ENCODE measurements at regions not wholly inside any gene's neighbourhood (a gene's known extent, or its start where the extent isn't known, plus 50 kb on each side); places are given as distances from the start of the nearest gene placed in this dataset.

DNA sequence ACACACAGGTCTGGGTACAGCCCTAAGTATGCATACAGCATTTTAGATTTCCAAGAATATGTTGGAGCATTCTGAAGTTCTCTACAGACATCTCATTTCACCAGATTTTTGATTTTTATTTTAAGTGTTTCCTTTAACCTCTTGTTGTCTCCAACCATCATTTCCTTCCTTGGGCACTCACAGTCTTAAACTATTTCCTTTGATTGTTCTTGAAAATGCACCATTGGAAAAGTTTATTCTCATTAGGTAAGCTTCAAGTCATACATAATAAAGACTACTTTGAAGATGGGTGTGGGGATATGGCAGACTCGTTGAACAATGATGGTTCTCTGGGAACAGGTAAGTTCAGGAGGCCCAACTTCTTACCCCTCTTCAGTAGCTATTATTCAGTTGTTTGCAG, 1174.6 kb downstream of the CDH12 start:
- Histone ChIP-seq H3K9ac (no peak overlapping the region), H3K4me1 (no peaks in the 10 kb centered on the region), H3K27ac (no peak overlapping the region), H3K36me3 (no peaks in the 10 kb centered on the region), H3K4me2 (no peak overlapping the region), H3K27me3 (no peaks in the 10 kb centered on the region), H3K9me3 (replicated peaks in 1 of 11) (no peaks in the 10 kb centered on the region), H4K20me1 (no peaks in the 10 kb centered on the region), H3K4me3 (no peak overlapping the region)
- TF ChIP-seq Cebpa-rat (IDR thresholded peaks at IDR 0.05) = no peak

DNA sequence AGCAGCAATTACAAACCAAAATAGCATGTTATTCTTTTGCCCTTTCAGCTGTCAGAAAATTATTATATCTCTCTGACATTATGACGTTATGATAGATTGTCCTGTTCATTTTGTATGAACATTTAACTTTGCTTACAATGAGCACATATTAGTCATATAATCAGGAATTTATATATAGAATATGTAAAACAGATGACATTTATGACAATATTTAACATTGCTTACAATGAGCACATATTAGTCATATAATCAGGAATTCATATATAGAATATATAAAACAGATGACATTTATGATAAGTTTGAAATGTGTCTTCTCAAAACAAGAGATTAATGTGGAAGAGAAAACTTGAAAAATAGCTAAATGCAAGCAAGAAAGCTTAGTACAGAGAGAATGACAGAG, 1180.2 kb downstream of the CDH12 start:
- Histone ChIP-seq H3K36me3 (no peaks in the 10 kb centered on the region), H3K4me3 (no peak overlapping the region), H3K4me2 (no peak overlapping the region), H3K27me3 (no peaks in the 10 kb centered on the region), H3K9ac (no peak overlapping the region), H3K4me1 (no peaks in the 10 kb centered on the region), H4K20me1 (no peaks in the 10 kb centered on the region), H3K27ac (no peak overlapping the region), H3K9me3 (replicated peaks in 1 of 11) (no peaks in the 10 kb centered on the region)
- no peak for TF ChIP-seq Cebpa-rat (IDR thresholded peaks at IDR 0.05)

DNA sequence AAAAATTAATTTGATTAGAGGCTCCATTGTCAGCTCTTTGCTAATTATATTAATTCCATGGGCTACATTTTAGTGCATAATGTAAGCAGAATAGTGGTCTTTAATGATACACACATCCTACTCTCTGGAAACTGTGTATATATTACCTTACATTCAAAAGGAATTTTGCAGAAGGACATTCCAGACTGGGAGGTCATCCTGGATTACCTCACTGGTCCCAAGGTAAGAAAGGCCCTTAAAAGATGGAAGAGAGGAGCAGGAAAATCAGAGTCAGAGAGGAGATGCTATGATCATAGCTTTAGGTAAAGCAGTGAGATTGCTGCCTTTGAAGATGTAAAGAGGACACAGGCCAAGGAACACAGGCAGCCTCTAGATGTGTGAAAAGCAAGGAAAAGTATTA, 1180.8 kb downstream of the CDH12 start:
- no peaks in the 10 kb centered on the region for H3K4me1 ChIP-seq
- no peak overlapping the region for H3K4me2 ChIP-seq
- no peaks in the 10 kb centered on the region for H3K9me3 ChIP-seq (replicated peaks in 1 of 11)
- no peak overlapping the region for H3K4me3 ChIP-seq
- no peaks in the 10 kb centered on the region for H3K36me3 ChIP-seq
- H3K27me3 ChIP-seq = no peaks in the 10 kb centered on the region
- H4K20me1 ChIP-seq = no peaks in the 10 kb centered on the region
- TF ChIP-seq Cebpa-rat (IDR thresholded peaks at IDR 0.05) = no peak
- H3K9ac ChIP-seq = no peak overlapping the region
- no peak overlapping the region for H3K27ac ChIP-seq

DNA sequence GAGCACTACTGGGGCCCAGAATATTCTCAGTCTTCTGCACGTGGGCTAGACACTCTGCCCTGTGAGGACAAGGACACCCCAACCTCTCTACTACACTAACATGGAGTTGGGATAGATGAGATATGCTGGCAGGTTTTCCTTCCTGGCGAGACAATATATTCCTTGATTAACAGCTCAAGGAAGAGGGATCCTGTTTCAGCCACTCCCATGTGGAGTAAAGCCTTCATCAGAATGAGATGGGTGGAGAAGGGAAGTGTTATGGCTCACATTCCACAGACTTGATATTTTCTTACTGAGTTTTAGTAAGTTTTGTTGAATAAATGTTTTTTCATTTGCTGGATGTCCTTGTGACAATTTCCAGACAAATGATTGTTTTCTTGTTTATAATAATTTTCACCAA, 1187.6 kb downstream of the CDH12 start:
- Histone ChIP-seq H3K9me3 (replicated peaks in 1 of 11) (peaks cover 0 to 8% (median 6%) of the 10 kb centered on the region in 11 experiments; a peak in 5 of 22 replicates), H3K4me1 (no peaks in the 10 kb centered on the region), H3K4me2 (no peak overlapping the region), H3K27me3 (no peaks in the 10 kb centered on the region), H4K20me1 (no peaks in the 10 kb centered on the region), H3K4me3 (no peak overlapping the region), H3K9ac (no peak overlapping the region), H3K36me3 (no peaks in the 10 kb centered on the region), H3K27ac (no peak overlapping the region)
- no peak for TF ChIP-seq Cebpa-rat (IDR thresholded peaks at IDR 0.05)

DNA sequence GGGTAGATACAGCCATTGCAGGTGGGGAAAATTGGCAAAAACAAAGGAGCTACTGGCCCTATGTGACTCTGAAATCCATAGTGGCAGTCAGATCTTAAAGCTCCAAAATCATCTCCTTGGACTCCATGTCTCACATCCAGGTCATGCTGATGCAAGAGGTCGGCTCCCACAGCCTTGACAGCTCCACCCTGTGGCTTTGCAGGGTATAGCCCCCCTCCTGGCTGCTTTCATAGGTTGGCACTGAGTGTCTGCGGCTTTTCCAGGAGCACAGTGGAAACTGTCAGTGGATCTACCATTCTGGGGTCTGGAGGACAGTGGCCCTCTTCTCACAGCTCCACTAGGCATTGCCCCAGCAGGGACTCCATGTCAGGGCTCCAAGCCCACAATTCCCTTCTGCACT, 1190.1 kb downstream of the CDH12 start:
- Histone ChIP-seq H3K27ac (no peak overlapping the region), H3K4me2 (no peak overlapping the region), H3K4me1 (no peaks in the 10 kb centered on the region), H3K9me3 (replicated peaks in 1 of 11) (peaks cover 0 to 8% (median 6%) of the 10 kb centered on the region in 11 experiments; a peak in 5 of 22 replicates), H3K36me3 (no peaks in the 10 kb centered on the region), H3K27me3 (no peaks in the 10 kb centered on the region), H4K20me1 (no peaks in the 10 kb centered on the region), H3K9ac (no peak overlapping the region), H3K4me3 (no peak overlapping the region)
- no peak for TF ChIP-seq Cebpa-rat (IDR thresholded peaks at IDR 0.05)

DNA sequence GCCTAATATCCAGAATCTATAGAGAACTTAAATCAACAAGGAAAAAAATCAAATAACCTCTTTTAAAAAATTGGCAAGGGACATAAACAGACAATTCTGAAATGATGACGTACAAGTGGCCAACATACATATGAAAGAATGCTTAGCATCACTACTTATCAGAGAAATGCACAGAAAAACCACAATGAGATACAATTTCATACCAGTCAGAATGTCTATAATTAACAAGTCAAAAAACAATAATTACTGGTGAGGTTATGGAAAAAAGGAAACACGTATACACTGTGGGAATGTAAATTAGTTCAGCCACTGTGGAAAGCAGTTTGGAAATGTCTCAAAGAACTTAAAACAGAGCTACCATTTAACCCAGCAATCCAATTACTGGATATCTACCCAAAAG, 1192.0 kb downstream of the CDH12 start:
- no peak overlapping the region for H3K9ac ChIP-seq
- H3K9me3 ChIP-seq (replicated peaks in 1 of 11) = peaks cover 0 to 8% (median 6%) of the 10 kb centered on the region in 11 experiments; a peak in 5 of 22 replicates
- no peak overlapping the region for H3K27ac ChIP-seq
- H3K36me3 ChIP-seq = no peaks in the 10 kb centered on the region
- H4K20me1 ChIP-seq = no peaks in the 10 kb centered on the region
- no peaks in the 10 kb centered on the region for H3K4me1 ChIP-seq
- H3K4me3 ChIP-seq = no peak overlapping the region
- no peak overlapping the region for H3K4me2 ChIP-seq
- no peaks in the 10 kb centered on the region for H3K27me3 ChIP-seq
- no peak for TF ChIP-seq Cebpa-rat (IDR thresholded peaks at IDR 0.05)

DNA sequence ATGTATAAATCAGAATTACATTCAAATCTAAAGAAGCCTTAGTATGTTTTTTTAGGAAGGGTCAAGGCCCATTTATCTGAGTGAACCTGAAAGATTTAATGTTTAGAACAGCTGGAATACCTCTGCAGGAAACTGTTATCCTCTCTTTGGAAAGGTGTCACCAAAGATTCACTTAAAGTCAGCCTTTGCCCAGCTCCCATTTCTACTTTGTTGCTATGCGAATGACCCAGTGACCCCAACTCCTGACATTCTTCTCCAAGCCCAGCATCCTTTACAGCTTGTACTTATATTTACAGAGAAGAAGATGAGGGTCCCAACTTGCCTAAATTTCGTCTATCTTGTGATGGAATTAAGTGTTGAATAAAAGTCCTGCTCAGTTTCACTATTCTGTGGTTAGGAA, 1198.6 kb downstream of the CDH12 start:
- no peak overlapping the region for H3K27ac ChIP-seq
- no peak for TF ChIP-seq Cebpa-rat (IDR thresholded peaks at IDR 0.05)
- no peaks in the 10 kb centered on the region for H3K36me3 ChIP-seq
- no peak overlapping the region for H3K4me3 ChIP-seq
- H3K4me1 ChIP-seq = no peaks in the 10 kb centered on the region
- H3K27me3 ChIP-seq = no peaks in the 10 kb centered on the region
- no peak overlapping the region for H3K4me2 ChIP-seq
- H3K9me3 ChIP-seq (replicated peaks in 1 of 11) = no peaks in the 10 kb centered on the region
- no peaks in the 10 kb centered on the region for H4K20me1 ChIP-seq
- no peak overlapping the region for H3K9ac ChIP-seq

DNA sequence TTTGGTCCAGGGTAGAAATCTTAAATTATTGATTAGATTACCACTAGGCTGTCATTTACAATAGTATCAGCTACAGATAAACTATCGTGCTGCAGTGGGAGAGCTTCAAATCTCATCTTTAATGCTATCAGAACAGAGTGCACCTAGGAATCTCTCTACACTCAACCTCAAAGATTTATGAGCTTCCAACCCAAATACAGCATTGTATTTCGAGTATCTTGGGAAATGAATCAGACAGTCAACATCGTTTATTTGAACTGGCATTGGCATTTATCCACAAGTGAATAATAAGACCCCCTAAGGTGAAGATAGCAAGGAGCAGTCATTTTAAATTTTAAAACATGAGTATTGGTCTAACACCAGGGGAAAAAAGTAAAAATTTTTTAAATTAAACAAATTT, 1203.2 kb downstream of the CDH12 start:
- no peak overlapping the region for H3K4me2 ChIP-seq

DNA sequence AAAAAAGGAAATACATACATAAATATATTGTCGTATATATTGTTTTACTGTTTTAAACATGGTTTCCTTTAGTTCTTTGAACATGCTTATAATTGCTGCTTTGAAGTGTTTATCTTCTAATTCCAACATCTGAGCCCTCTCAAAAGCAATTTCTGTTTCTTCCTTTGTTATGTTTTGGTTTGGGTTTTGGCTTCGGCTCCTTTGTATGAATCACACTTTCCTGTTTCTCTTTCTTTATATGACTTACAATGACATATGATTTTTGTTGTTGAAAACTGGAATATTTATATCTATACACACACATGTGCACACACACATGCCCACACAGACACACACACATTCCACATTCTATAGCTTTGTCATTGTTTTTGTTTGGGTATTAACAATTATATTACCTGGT, 1206.7 kb downstream of the CDH12 start:
- H3K4me3 ChIP-seq = no peak overlapping the region
- H3K4me1 ChIP-seq = 0 out of 20 replicates have a peak, but pooled peaks cover 0 to 4% (median 0%) of the 10 kb centered on the region in 10 experiments
- no peak overlapping the region; a peak in 1 of 22 replicates for H3K4me2 ChIP-seq
- no peaks in the 10 kb centered on the region for H3K36me3 ChIP-seq
- no peak overlapping the region for H3K27ac ChIP-seq
- no peaks in the 10 kb centered on the region for H3K27me3 ChIP-seq
- no peak overlapping the region for H3K9ac ChIP-seq
- no peak for TF ChIP-seq Cebpa-rat (IDR thresholded peaks at IDR 0.05)
- H3K9me3 ChIP-seq (replicated peaks in 1 of 11) = no peaks in the 10 kb centered on the region
- no peaks in the 10 kb centered on the region for H4K20me1 ChIP-seq

More for the DNA sequence above, 1203.2 kb downstream of the CDH12 start:
- Histone ChIP-seq H3K4me1 (0 out of 20 replicates have a peak, but pooled peaks cover 0 to 4% (median 0%) of the 10 kb centered on the region in 10 experiments), H3K27me3 (no peaks in the 10 kb centered on the region), H3K27ac (no peak overlapping the region), H3K36me3 (no peaks in the 10 kb centered on the region), H4K20me1 (no peaks in the 10 kb centered on the region), H3K9ac (no peak overlapping the region), H3K4me3 (no peak overlapping the region), H3K9me3 (replicated peaks in 1 of 11) (no peaks in the 10 kb centered on the region)
- TF ChIP-seq Cebpa-rat (IDR thresholded peaks at IDR 0.05) = no peak

DNA sequence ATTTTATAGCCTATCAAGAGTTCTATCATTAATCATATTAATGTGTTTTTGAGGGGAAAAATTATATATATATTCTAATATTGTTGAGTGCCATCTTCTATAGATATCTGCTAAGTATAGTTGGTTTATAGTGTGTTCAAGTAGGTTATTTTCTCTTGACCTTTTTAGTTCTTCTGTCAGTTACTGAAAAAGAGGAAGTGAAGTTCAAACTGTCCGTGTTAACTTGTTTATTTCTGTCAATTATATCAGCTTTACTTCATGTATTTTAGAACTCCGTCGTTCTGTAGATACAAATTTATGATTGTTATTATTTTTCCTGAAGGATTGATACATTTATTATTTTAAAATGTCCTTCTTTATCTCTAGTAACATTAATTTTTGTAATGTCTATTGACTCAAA, 1209.1 kb downstream of the CDH12 start:
- Histone ChIP-seq H3K4me1 (0 out of 20 replicates have a peak, but pooled peaks cover 0 to 4% (median 0%) of the 10 kb centered on the region in 10 experiments), H3K9me3 (replicated peaks in 1 of 11) (no peaks in the 10 kb centered on the region), H3K27me3 (no peaks in the 10 kb centered on the region), H4K20me1 (no peaks in the 10 kb centered on the region), H3K36me3 (no peaks in the 10 kb centered on the region), H3K4me2 (no peak overlapping the region), H3K9ac (no peak overlapping the region), H3K4me3 (no peak overlapping the region), H3K27ac (no peak overlapping the region)
- TF ChIP-seq Cebpa-rat (IDR thresholded peaks at IDR 0.05) = no peak

Data from BLaER1 treated with 17β-estradiol and CSF1 and Interleukin-3, amounts not matched to agents 10 nM and 100 nM (cell line).